OCI-LY7 (cell line): ENCODE measurements at regions not wholly inside any gene's neighbourhood (a gene's known extent, or its start where the extent isn't known, plus 50 kb on each side); places are given as distances from the start of the nearest gene placed in this dataset.

Experiments used
- EZH2phosphoT487 ChIP-seq: fragments of 200-600 bp; sonication (generic); IDR thresholded peaks from 2 replicates; pipeline ENCODE4 v1.6.1; 2018; ENCODE audit warnings: low read depth, borderline replicate concordance, mild to moderate bottlenecking, mixed run types, antibody characterized with exemption, low read length, moderate library complexity, mixed read lengths
- TF ChIP-seq, protein P1 (sequence below): fragments of 200-600 bp; sonication (generic); conservative IDR thresholded peaks from 2 replicates; pipeline ENCODE4 v1.5.1; 2014; ENCODE audit warnings: mild to moderate bottlenecking, antibody characterized with exemption, low read length, moderate library complexity, mixed read lengths

DNA sequence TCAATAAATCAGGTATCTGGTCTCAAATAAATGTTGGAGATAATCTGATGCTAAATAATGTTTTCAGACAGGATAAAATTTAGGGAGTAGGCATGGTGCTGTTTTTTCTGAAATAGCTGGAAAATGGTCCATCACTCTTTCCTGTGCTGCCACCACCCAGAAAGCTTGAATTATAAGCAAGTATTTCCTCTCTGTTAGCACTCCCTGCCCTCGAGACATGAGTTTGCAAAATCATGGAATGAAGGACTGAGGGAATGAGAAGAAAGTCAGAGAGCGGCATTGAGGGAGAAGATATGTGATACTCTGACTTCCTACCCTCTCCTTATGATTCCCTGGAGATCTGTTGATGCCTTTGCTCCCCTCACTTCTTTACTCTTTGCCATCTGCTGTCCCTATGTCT lies 1095.7 kb downstream of the IGSF11 start:
- TF ChIP-seq, protein P1, sequence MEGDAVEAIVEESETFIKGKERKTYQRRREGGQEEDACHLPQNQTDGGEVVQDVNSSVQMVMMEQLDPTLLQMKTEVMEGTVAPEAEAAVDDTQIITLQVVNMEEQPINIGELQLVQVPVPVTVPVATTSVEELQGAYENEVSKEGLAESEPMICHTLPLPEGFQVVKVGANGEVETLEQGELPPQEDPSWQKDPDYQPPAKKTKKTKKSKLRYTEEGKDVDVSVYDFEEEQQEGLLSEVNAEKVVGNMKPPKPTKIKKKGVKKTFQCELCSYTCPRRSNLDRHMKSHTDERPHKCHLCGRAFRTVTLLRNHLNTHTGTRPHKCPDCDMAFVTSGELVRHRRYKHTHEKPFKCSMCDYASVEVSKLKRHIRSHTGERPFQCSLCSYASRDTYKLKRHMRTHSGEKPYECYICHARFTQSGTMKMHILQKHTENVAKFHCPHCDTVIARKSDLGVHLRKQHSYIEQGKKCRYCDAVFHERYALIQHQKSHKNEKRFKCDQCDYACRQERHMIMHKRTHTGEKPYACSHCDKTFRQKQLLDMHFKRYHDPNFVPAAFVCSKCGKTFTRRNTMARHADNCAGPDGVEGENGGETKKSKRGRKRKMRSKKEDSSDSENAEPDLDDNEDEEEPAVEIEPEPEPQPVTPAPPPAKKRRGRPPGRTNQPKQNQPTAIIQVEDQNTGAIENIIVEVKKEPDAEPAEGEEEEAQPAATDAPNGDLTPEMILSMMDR = no peak
- no peak for TF ChIP-seq EZH2phosphoT487
